Upper lobe of left lung (tissue), 4 donors: ENCODE measurements at regions not wholly inside any gene's neighbourhood (a gene's known extent, or its start where the extent isn't known, plus 50 kb on each side); places are given as distances from the start of the nearest gene placed in this dataset.

ENCODE experiments used
- CTCF ChIP-seq, 6 experiments: fragments of 450-650 bp in 4 of 6; fragments of 200-600 bp in 2 of 6; sonication (generic) in 2 of 6; IDR thresholded peaks; one replicate each; pipeline ENCODE4 v1.5.1; 2016 to 2019; ENCODE audit warnings: antibody characterized with exemption in 6 of 6
- POLR2A ChIP-seq, 4 donors: fragments of 450-650 bp; IDR thresholded peaks; one replicate each; pipeline ENCODE4 v1.5.1; 2016 to 2017; ENCODE audit warnings: antibody characterized with exemption in 4 of 4, mild to moderate bottlenecking in 2 of 4
- POLR2AphosphoS5 ChIP-seq, 2 donors: sonication (generic); formaldehyde crosslinking; IDR thresholded peaks; one replicate each; pipeline ENCODE4 v1.5.1; 2017; ENCODE audit warnings: antibody characterized with exemption in 2 of 2

- TF ChIP-seq CTCF (IDR thresholded peaks at IDR 0.05) = no peak
- TF ChIP-seq POLR2AphosphoS5 (IDR thresholded peaks at IDR 0.05) = no peak
- no peak for TF ChIP-seq POLR2A (IDR thresholded peaks at IDR 0.05)
Observed at GRCh38 chr15:70530017-70530499, 233.3 kb downstream of the UACA start.
